GM12873 (cell line): ENCODE measurements at regions not wholly inside any gene's neighbourhood (a gene's known extent, or its start where the extent isn't known, plus 50 kb on each side); places are given as distances from the start of the nearest gene placed in this dataset.

ENCODE experiments used
- TF ChIP-seq, protein P1 (sequence below): IDR thresholded peaks from 2 replicates; pipeline ENCODE4 v1.5.1; 2012; ENCODE audit warnings: low read depth, mild to moderate bottlenecking, moderate library complexity, low read length, control low read depth; ENCODE audit not compliant: insufficient read depth; ENCODE audit errors: missing control alignments

DNA sequence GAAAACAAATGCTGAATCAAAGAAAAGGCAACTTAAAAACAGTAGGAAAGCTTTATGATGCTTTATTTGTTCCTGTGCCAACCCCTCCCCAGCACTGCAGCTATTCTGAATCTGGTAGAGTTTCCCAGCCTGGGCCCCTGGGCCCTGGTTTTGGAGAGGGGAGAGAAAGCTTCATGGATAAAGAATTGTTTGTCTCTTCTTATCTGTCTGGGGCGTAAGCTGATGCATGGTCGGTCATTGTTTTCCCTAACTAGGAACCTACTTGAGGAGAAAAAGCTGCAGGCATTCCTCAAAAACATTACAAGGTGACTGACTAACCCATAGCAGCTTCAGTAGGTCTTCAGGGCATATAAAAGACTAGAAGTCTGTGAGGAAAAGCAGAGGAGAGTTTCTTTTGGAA, 758.1 kb upstream of the EPHA7 start:
- TF ChIP-seq, protein P1, sequence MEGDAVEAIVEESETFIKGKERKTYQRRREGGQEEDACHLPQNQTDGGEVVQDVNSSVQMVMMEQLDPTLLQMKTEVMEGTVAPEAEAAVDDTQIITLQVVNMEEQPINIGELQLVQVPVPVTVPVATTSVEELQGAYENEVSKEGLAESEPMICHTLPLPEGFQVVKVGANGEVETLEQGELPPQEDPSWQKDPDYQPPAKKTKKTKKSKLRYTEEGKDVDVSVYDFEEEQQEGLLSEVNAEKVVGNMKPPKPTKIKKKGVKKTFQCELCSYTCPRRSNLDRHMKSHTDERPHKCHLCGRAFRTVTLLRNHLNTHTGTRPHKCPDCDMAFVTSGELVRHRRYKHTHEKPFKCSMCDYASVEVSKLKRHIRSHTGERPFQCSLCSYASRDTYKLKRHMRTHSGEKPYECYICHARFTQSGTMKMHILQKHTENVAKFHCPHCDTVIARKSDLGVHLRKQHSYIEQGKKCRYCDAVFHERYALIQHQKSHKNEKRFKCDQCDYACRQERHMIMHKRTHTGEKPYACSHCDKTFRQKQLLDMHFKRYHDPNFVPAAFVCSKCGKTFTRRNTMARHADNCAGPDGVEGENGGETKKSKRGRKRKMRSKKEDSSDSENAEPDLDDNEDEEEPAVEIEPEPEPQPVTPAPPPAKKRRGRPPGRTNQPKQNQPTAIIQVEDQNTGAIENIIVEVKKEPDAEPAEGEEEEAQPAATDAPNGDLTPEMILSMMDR: no peak

DNA sequence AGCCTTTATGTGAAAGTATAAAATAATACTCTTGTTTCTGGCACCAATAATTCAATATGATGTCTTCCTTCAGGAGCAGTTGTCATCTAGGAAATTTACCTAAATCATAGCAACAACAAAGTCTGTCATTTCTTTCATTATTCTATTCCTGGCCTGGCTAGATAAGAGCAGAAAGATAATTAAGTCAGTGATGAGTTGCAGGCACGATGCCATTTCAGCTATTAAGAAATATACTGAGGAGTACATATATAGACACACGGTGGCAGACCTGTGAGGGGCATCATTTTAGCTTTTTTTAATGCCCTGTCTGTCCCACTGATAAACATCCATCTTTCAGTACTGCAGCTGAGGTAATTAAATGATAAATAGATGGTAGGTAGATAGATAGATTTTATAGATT, 756.1 kb upstream of the EPHA7 start:
- TF ChIP-seq, protein P1: no peak

DNA sequence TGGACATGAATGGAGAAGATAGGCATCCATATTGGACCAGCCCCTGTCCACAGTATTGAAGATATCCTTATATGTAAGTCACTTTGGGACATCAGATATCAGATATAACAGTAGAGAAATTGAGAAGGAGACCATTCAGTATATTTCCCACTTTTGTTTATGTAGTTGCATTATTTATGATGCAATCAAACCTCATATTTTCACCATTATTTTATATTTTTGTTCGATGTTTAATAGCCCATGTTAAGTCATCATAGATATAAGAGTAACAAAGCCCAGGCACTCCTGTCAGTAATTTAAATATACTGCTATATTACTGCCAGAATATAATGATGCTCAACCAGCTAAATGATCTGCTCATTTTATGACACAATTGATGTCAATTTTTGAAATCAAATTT, 744.5 kb upstream of the EPHA7 start:
- TF ChIP-seq, protein P1: no peak

DNA sequence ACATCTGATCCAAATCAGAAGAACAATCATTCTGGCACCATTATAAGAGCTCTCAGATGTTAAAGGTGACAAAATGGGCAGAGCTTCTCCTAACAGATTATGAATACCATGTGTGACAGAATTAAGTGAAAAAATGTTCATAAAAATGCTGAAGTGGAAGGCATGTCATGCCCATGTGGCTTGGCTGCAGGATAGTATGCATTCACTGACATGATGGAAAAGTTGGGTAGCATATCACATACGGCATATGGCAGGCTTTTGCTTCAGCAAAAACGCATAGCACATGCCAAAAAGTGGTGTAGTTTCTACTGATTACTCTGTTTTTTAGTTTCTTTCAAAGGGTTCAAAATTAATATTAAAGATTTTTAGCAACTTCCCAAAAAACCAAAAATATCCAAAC, 731.5 kb upstream of the EPHA7 start:
- TF ChIP-seq, protein P1: no peak

DNA sequence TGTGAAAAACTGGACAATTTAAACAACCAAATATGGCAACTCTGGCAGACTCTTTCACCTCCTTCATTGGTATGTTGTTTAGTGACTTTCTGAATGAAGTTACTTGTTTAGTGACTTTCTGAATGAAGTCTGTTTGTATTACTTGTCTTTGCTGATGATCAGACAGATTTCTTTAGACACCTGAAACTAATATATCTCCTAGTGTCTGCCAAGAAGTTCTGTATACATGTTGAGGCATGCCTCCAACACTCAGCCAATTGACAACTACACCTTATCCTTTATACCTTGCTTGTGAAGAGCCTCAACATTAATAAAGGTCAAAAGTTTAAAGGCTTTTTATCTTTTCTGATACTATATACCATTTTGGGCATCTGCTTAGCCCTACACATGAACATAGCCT, 725.4 kb upstream of the EPHA7 start:
- TF ChIP-seq, protein P1: no peak

DNA sequence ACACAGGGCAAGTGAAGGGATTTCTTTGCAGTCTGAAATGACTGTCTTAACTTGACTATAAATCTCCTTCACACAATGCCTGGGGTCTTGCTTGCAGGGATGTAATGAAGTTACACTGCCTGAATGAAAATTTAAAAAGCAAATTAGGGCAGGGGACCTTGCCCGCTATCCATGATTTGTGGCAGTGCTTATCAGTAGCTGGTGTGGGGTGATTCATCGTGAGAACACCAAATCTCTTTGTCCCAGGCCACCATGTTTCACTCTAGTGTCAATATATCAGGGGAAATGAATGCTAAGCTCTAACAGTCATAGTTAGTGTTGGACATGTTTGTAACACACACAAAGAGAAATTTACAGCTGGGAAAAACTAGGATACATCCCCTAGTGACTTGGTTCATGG, 713.7 kb upstream of the EPHA7 start:
- TF ChIP-seq, protein P1: no peak

DNA sequence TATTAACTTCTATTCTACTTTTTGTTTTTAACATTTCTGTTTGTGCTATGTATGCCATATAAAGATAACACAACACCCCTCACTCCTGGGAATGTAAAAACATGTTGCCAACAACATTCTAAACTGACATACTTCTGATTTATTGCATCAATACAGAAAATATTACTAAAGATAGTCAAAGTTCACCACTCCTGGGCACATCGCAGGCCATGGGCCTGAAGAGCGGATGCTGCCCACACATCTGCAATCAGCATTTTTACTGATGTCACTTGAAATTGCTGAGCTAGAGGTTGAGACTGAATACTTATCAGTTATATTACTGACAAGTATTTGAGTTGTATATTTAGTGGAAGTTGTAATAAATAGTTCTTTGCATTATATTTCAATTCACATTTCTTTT, 711.9 kb upstream of the EPHA7 start:
- TF ChIP-seq, protein P1: no peak
